HEK293T (cell line): ENCODE measurements at regions not wholly inside any gene's neighbourhood (a gene's known extent, or its start where the extent isn't known, plus 50 kb on each side); places are given as distances from the start of the nearest gene placed in this dataset.

Source experiments
- ARNT ChIP-seq: fragments of 450-650 bp; IDR thresholded peaks from 2 replicates; pipeline ENCODE4 v1.6.1; 2017; ENCODE audit warnings: mild to moderate bottlenecking
- BHLHE40 ChIP-seq: fragments of 450-650 bp; IDR thresholded peaks from 2 replicates; pipeline ENCODE4 v1.6.1; 2016; ENCODE audit warnings: mild to moderate bottlenecking, moderate library complexity, borderline replicate concordance
- CTBP1 ChIP-seq: fragments of 450-650 bp; IDR thresholded peaks from 2 replicates; pipeline ENCODE4 v1.6.1; 2016; ENCODE audit warnings: borderline replicate concordance
- FOXA1 ChIP-seq: fragments of 450-650 bp; IDR thresholded peaks from 2 replicates; pipeline ENCODE4 v1.6.1; 2016; ENCODE audit warnings: mild to moderate bottlenecking
- FOXK2 ChIP-seq: fragments of 450-650 bp; IDR thresholded peaks from 2 replicates; pipeline ENCODE4 v1.6.1; 2016; ENCODE audit warnings: mild to moderate bottlenecking
- FOXM1 ChIP-seq: fragments of 450-650 bp; IDR thresholded peaks from 2 replicates; pipeline ENCODE4 v1.6.1; 2017; ENCODE audit warnings: mild to moderate bottlenecking, borderline replicate concordance
- HDGF ChIP-seq: fragments of 450-650 bp; IDR thresholded peaks from 2 replicates; pipeline ENCODE4 v1.6.1; 2017; ENCODE audit warnings: antibody characterized with exemption, borderline replicate concordance
- LEF1 ChIP-seq: fragments of 450-650 bp; IDR thresholded peaks from 2 replicates; pipeline ENCODE4 v1.6.1; 2017; ENCODE audit warnings: mild to moderate bottlenecking, borderline replicate concordance
- SP1 ChIP-seq: fragments of 450-650 bp; IDR thresholded peaks from 2 replicates; pipeline ENCODE4 v1.6.1; 2017
- TF ChIP-seq, protein P1 (sequence below): fragments of 450-650 bp; IDR thresholded peaks from 2 replicates; pipeline ENCODE4 v1.6.1; 2016

DNA sequence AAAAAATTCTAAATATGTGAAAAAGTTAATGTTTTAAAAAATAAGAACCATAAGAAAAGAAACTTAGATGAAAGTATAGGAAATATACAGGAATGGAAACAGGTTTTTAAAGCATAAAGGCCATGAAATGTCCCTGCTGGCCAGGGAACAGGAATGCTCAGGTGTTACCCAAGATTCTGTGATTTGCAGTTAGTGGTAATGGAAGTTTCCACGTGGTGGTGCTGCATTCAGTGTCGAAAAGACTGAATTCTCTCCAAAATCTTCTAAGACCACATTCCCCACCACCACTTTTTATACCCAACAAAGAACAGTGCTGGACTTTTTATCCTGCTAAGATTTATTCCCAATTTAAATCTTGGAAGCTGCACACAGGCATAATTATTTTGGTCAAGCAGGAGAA, 126.2 kb downstream of the PRRX1 start:
- TF ChIP-seq FOXK2 (no peak), ARNT (no peak), BHLHE40 (no peak), LEF1 (no peak), FOXM1 (no peak), CTBP1 (no peak), HDGF (no peak), FOXA1 (no peak), SP1 (no peak)
- TF ChIP-seq, protein P1, sequence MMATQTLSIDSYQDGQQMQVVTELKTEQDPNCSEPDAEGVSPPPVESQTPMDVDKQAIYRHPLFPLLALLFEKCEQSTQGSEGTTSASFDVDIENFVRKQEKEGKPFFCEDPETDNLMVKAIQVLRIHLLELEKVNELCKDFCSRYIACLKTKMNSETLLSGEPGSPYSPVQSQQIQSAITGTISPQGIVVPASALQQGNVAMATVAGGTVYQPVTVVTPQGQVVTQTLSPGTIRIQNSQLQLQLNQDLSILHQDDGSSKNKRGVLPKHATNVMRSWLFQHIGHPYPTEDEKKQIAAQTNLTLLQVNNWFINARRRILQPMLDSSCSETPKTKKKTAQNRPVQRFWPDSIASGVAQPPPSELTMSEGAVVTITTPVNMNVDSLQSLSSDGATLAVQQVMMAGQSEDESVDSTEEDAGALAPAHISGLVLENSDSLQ = no peak
